ENCODE measurements at regions not wholly inside any gene's neighbourhood (a gene's known extent, or its start where the extent isn't known, plus 50 kb on each side); places are given as distances from the start of the nearest gene placed in this dataset.
"Not testable (repeated sequence)": the region's sequence is repeated elsewhere in the genome, so short reads cannot be mapped to it uniquely, and the experiment has no call there.

DNA sequence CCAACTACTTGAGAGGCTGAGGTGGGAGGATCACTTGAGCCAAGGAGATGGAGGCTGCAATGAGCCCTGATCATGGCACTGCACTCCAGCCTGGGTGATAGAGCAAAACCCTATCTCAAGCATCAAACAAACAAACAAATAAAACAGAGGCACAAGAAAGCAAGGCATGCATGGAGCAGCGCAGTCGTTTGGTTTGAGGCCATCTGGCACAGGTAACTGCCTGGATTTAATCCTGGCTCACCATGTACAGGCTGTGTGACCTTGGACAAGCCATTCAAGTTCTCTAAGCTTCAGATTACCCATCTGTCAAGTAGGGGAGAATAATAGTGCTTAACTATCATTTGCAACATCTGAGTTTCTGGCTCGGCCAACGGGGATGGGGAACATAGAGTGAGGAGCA, 270.3 kb upstream of the TEKT4 start:
- H3F3A ChIP-seq (ENCODE audit: low read length, unreplicated experiment); H3K9ac ChIP-seq (ENCODE audit: low read length); H3K4me1 ChIP-seq (ENCODE audit: insufficient read depth, low read length); H3K27me3 ChIP-seq (ENCODE audit: low read length); H3K9me2 ChIP-seq (replicated peaks; ENCODE audit: low read length); DNase-seq; ATAC-seq; BruUV-seq (replicated peaks); H3K4me3 ChIP-seq (ENCODE audit: low read length); H3K9me3 ChIP-seq (ENCODE audit: low read length); H3K36me3 ChIP-seq (ENCODE audit: low read depth, low read length); POLR2A ChIA-PET (ENCODE audit: unreplicated experiment); H3K79me2 ChIP-seq (ENCODE audit: low read length); CTCF ChIA-PET; H4K20me1 ChIP-seq (ENCODE audit: low read length); H2AFZ ChIP-seq (ENCODE audit: low read length); H3K4me2 ChIP-seq (ENCODE audit: low read length); H3K27ac ChIP-seq (ENCODE audit: low read length); intact Hi-C loops (cut with micrococcal nuclease): not testable (repeated sequence)

DNA sequence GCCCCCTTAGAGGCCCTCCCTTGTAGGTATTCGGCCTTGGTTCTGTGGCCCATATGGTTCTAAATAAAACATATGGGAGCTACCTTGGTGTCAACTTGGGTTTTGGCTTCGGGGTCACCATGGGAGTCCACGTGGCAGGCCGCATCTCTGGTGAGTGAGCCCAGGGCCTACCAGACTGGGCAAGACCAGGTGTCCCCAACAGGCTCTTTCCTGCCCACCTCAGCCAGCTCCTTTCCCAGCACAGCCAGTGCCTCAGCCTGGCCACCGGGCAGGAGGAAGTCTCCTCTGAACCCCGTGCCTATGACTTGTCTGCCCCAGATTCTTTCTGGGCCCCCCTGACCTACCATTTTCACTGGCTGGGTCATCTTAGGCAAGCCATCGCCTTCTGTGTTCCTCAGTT, 268.8 kb upstream of the TEKT4 start:
- no peaks in the 10 kb centered on the region for H3F3A ChIP-seq (ENCODE audit: low read length, unreplicated experiment)
- no peak overlapping the region for H3K4me3 ChIP-seq (ENCODE audit: low read length)
- TF ChIP-seq, protein P1, sequence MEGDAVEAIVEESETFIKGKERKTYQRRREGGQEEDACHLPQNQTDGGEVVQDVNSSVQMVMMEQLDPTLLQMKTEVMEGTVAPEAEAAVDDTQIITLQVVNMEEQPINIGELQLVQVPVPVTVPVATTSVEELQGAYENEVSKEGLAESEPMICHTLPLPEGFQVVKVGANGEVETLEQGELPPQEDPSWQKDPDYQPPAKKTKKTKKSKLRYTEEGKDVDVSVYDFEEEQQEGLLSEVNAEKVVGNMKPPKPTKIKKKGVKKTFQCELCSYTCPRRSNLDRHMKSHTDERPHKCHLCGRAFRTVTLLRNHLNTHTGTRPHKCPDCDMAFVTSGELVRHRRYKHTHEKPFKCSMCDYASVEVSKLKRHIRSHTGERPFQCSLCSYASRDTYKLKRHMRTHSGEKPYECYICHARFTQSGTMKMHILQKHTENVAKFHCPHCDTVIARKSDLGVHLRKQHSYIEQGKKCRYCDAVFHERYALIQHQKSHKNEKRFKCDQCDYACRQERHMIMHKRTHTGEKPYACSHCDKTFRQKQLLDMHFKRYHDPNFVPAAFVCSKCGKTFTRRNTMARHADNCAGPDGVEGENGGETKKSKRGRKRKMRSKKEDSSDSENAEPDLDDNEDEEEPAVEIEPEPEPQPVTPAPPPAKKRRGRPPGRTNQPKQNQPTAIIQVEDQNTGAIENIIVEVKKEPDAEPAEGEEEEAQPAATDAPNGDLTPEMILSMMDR (conservative IDR thresholded peaks at IDR 0.05; ENCODE audit: low read depth, low read length), result no peak
- TF ChIP-seq EZH2 (IDR thresholded peaks at IDR 0.05; ENCODE audit: low read length, unreplicated experiment) (no peak), EZH2phosphoT487 (IDR thresholded peaks at IDR 0.05; ENCODE audit: borderline replicate concordance, low read length) (no peak)
- BruUV-seq (replicated peaks), result no TSS peak
- no peak overlapping the region for H3K4me2 ChIP-seq (ENCODE audit: low read length)
- no peaks in the 10 kb centered on the region for H3K79me2 ChIP-seq (ENCODE audit: low read length)
- H3K27me3 ChIP-seq (ENCODE audit: low read length), result no peaks in the 10 kb centered on the region
- no peak overlapping the region for H2AFZ ChIP-seq (ENCODE audit: low read length)
- ChIA-PET CTCF (no interaction called here), POLR2A (ENCODE audit: unreplicated experiment) (no interaction called here)
- no peak overlapping the region for H3K9ac ChIP-seq (ENCODE audit: low read length)
- H3K9me2 ChIP-seq (replicated peaks; ENCODE audit: low read length), result no peaks in the 10 kb centered on the region
- H3K9me3 ChIP-seq (ENCODE audit: low read length), result no peaks in the 10 kb centered on the region
- ATAC-seq, result no peak
- H4K20me1 ChIP-seq (ENCODE audit: low read length), result no peaks in the 10 kb centered on the region
- DNase-seq, result no peak
- no peaks in the 10 kb centered on the region for H3K36me3 ChIP-seq (ENCODE audit: low read depth, low read length)
- 0 out of 2 replicates have a peak, but pooled peaks cover 4% of the 10 kb centered on the region for H3K4me1 ChIP-seq (ENCODE audit: insufficient read depth, low read length)
- intact Hi-C loops (cut with micrococcal nuclease), result no loop called here
- no peak overlapping the region for H3K27ac ChIP-seq (ENCODE audit: low read length)

DNA sequence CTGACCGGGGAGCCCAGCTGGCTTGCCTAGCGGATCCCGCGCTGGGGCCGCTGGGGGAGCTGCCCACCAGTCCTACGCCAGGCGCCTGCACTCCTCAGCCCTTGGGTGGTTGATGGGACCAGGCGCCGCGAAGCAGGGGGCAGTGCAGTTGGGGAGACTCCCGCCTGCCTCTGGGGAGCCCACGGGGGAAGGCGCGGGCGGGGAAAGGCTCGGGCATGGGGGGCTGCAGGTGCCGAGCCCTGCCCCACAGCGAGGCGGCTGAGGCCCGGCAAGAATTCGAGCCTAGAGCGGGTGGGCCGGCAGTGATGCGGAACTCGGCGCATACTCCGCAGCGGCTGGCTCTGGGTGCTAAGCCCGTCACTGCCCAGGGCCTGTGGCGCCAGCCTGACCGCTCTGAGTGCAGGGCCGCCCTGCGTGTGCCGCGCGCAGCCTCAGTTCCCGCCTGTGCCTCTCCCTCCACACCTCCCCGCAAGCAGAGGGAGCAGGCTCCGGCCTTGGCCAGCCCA, 249.1 kb upstream of the TEKT4 start:
- H2AFZ ChIP-seq (ENCODE audit: low read length), result no peak overlapping the region
- H3K36me3 ChIP-seq (ENCODE audit: low read depth, low read length), result no peaks in the 10 kb centered on the region
- no peaks in the 10 kb centered on the region for H3F3A ChIP-seq (ENCODE audit: low read length, unreplicated experiment)
- H3K9ac ChIP-seq (ENCODE audit: low read length), result no peak overlapping the region
- no peak overlapping the region for H3K4me2 ChIP-seq (ENCODE audit: low read length)
- peaks cover 1% of the 10 kb centered on the region; the same call in 1 of the 2 replicates for H3K27me3 ChIP-seq (ENCODE audit: low read length)
- no peaks in the 10 kb centered on the region for H3K4me1 ChIP-seq (ENCODE audit: insufficient read depth, low read length)
- no peak overlapping the region for H3K27ac ChIP-seq (ENCODE audit: low read length)
- TF ChIP-seq EZH2 (IDR thresholded peaks at IDR 0.05; ENCODE audit: low read length, unreplicated experiment) (no peak), EZH2phosphoT487 (IDR thresholded peaks at IDR 0.05; ENCODE audit: borderline replicate concordance, low read length) (no peak)
- TF ChIP-seq, protein P1 (conservative IDR thresholded peaks at IDR 0.05; ENCODE audit: low read depth, low read length), result no peak
- ChIA-PET CTCF (no interaction called here), POLR2A (ENCODE audit: unreplicated experiment) (no interaction called here)
- no peak for DNase-seq
- no peak overlapping the region for H3K4me3 ChIP-seq (ENCODE audit: low read length)
- H3K9me3 ChIP-seq (ENCODE audit: low read length), result no peaks in the 10 kb centered on the region
- H4K20me1 ChIP-seq (ENCODE audit: low read length), result no peaks in the 10 kb centered on the region
- H3K9me2 ChIP-seq (replicated peaks; ENCODE audit: low read length), result no peaks in the 10 kb centered on the region
- no peak for ATAC-seq
- H3K79me2 ChIP-seq (ENCODE audit: low read length), result no peaks in the 10 kb centered on the region
- intact Hi-C loops (cut with micrococcal nuclease), result no loop called here
- no TSS peak for BruUV-seq (replicated peaks)

DNA sequence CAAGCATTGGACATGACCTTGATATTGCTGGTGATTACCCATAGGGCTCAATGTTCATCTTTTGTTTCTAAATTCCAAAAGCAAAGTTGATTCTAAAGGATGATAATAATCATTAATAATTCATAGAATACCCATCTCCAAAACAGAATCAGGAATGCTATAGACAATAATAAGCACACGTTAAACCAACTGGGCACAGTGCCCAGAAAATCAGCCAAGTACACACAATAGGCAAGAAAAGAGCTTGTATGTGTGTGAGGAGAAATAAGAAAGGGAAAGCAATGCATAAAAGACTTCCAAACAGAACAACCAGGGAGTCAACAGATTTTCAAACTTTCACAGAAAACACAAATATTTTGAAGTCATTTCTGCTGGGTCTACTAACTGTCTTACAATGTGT, 242.3 kb upstream of the TEKT4 start:
- H3K9me3 ChIP-seq (ENCODE audit: low read length); H3K79me2 ChIP-seq (ENCODE audit: low read length); H3K9me2 ChIP-seq (replicated peaks; ENCODE audit: low read length); H3K4me3 ChIP-seq (ENCODE audit: low read length); BruUV-seq (replicated peaks); H3F3A ChIP-seq (ENCODE audit: low read length, unreplicated experiment); ATAC-seq; H3K27ac ChIP-seq (ENCODE audit: low read length); POLR2A ChIA-PET (ENCODE audit: unreplicated experiment); H4K20me1 ChIP-seq (ENCODE audit: low read length); DNase-seq; CTCF ChIA-PET; H3K9ac ChIP-seq (ENCODE audit: low read length); H3K4me2 ChIP-seq (ENCODE audit: low read length); H2AFZ ChIP-seq (ENCODE audit: low read length); intact Hi-C loops (cut with micrococcal nuclease); H3K27me3 ChIP-seq (ENCODE audit: low read length); H3K36me3 ChIP-seq (ENCODE audit: low read depth, low read length); H3K4me1 ChIP-seq (ENCODE audit: insufficient read depth, low read length): not testable (repeated sequence)

DNA sequence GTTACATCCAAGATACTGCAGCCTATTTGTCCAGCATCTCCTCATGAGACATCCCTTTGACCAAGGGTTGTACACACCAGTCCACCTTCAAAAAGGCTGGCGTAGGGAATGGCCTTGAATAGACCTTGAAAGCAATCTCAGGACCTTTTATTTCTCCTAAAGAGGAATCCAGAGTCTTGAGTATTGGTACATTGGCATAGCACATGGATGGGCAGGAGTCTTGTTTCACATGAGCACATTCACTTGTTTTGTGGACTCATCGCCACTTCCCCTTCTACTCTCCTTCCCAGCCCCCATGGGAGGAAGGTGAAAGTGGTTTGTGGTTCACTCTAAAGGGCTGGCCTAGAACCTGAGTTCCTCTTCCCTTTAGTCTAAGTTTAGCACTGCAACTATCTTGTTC, 229.8 kb upstream of the TEKT4 start:
- H3K9me2 ChIP-seq (replicated peaks; ENCODE audit: low read length); intact Hi-C loops (cut with micrococcal nuclease); H3K79me2 ChIP-seq (ENCODE audit: low read length); DNase-seq; H3K36me3 ChIP-seq (ENCODE audit: low read depth, low read length); H3K9ac ChIP-seq (ENCODE audit: low read length); H3K27ac ChIP-seq (ENCODE audit: low read length); H4K20me1 ChIP-seq (ENCODE audit: low read length); CTCF ChIA-PET; ATAC-seq; H3K27me3 ChIP-seq (ENCODE audit: low read length); BruUV-seq (replicated peaks); H3K4me3 ChIP-seq (ENCODE audit: low read length); POLR2A ChIA-PET (ENCODE audit: unreplicated experiment); H2AFZ ChIP-seq (ENCODE audit: low read length); H3K4me2 ChIP-seq (ENCODE audit: low read length); H3K4me1 ChIP-seq (ENCODE audit: insufficient read depth, low read length); H3F3A ChIP-seq (ENCODE audit: low read length, unreplicated experiment); H3K9me3 ChIP-seq (ENCODE audit: low read length): not testable (repeated sequence)
